ENCODE measurements at regions not wholly inside any gene's neighbourhood (a gene's known extent, or its start where the extent isn't known, plus 50 kb on each side); places are given as distances from the start of the nearest gene placed in this dataset.

DNA sequence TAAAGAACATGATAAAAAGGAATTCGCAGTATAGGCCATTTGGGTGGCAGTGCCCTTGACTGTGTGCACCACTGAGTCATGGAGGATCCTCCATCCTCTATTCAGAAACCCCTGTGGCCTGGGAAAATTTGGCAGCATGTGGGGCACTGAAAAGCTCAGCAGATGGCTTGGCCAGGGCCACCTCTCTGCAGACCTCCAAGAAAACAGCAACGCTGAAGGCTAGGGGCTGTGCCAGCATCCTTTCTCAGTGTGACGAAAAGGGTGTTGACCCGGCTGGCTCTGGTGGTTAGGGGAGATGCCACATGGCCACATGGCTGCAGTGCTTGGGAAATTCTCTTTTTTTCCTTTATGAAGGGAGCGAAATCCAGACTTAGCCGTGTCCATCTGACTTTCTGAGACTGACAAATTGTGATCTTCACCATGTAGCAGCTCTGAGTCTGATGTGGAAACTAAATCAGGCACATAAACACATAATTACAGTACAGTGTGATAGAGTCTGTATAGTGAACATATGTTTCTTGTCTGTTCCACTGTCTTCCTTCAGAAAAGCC lies 178.0 kb downstream of the KCTD12 start:
- H3K4me3 ChIP-seq (ENCODE audit: low read depth in 1 of 2, low read length in 2 of 2): no peak overlapping the region
- no peak overlapping the region for H3K9ac ChIP-seq (ENCODE audit: low read length)
- H3K27ac ChIP-seq (ENCODE audit: low read depth, low read length): no peak overlapping the region
- no peaks in the 10 kb centered on the region for H3K36me3 ChIP-seq (ENCODE audit: insufficient read depth, low read length)
- no peaks in the 10 kb centered on the region for H3K27me3 ChIP-seq (ENCODE audit: control insufficient read depth in 1 of 2, insufficient read depth in 2 of 2, low read length in 2 of 2)
- H3K4me1 ChIP-seq (ENCODE audit: insufficient read depth, low read length): peaks cover 23% of the 10 kb centered on the region
- no peaks in the 10 kb centered on the region for H3K9me3 ChIP-seq (ENCODE audit: low read length)

DNA sequence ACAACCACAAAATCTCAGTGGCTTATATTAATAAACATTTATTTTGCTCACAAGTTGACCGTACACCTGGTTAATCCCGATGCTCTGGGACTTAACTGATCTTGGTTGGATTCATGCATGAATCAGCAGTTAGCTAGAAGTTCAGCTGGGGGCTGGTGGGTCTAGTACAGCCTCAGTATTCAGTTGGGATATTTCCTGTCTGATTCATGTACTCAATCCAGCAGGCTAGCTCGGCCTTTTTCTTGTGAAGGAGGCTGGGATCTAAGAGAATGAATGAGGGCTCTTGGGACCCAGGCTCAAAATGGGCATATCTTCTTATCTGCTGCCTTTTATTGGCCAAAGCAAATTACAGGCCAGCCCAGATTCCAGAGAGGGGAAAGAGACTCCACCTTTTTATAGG lies 178.8 kb downstream of the KCTD12 start:
- no peaks in the 10 kb centered on the region for H3K27me3 ChIP-seq (ENCODE audit: control insufficient read depth in 1 of 2, insufficient read depth in 2 of 2, low read length in 2 of 2)
- H3K4me1 ChIP-seq (ENCODE audit: insufficient read depth, low read length): peaks cover 22% of the 10 kb centered on the region
- no peak overlapping the region for H3K4me3 ChIP-seq (ENCODE audit: low read depth in 1 of 2, low read length in 2 of 2)
- no peak overlapping the region for H3K9ac ChIP-seq (ENCODE audit: low read length)
- H3K27ac ChIP-seq (ENCODE audit: low read depth, low read length): no peak overlapping the region
- H3K36me3 ChIP-seq (ENCODE audit: insufficient read depth, low read length): no peaks in the 10 kb centered on the region
- no peaks in the 10 kb centered on the region for H3K9me3 ChIP-seq (ENCODE audit: low read length)

DNA sequence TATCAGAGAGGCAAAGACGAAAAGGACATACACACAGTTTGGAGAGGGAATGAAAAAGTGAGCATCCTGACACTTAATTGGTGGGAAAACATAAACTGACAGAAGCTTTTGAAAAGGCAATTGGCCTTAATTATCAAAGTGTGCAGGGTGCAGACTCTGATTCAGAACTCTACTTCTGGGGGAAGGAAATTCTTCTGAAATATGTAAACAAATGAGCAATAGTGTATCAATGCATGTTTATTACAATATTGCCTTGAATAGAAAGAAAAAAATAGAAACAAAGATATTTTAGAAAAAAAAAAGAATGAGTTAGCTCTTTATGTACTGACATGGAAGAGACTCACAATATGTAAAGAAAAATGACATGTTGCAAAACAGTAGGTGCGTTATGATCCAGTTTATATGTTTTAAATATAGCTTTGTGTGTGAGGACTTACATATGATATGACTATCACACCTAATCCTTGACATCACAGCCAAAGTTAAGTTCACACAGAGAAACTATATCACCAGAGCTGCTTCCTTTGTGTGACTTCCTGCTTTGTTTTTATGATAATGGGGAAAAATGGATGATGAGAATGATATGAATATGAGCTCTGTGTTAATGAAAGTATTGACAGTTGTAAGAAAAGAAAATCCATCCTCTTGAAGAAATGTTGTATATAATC lies 182.4 kb downstream of the KCTD12 start:
- no peaks in the 10 kb centered on the region for H3K4me1 ChIP-seq (ENCODE audit: insufficient read depth, low read length)
- no peak overlapping the region for H3K4me3 ChIP-seq (ENCODE audit: low read depth in 1 of 2, low read length in 2 of 2)
- no peaks in the 10 kb centered on the region for H3K27me3 ChIP-seq (ENCODE audit: control insufficient read depth in 1 of 2, insufficient read depth in 2 of 2, low read length in 2 of 2)
- H3K9ac ChIP-seq (ENCODE audit: low read length): no peak overlapping the region
- H3K27ac ChIP-seq (ENCODE audit: low read depth, low read length): no peak overlapping the region
- H3K9me3 ChIP-seq (ENCODE audit: low read length): no peaks in the 10 kb centered on the region
- H3K36me3 ChIP-seq (ENCODE audit: insufficient read depth, low read length): no peaks in the 10 kb centered on the region

DNA sequence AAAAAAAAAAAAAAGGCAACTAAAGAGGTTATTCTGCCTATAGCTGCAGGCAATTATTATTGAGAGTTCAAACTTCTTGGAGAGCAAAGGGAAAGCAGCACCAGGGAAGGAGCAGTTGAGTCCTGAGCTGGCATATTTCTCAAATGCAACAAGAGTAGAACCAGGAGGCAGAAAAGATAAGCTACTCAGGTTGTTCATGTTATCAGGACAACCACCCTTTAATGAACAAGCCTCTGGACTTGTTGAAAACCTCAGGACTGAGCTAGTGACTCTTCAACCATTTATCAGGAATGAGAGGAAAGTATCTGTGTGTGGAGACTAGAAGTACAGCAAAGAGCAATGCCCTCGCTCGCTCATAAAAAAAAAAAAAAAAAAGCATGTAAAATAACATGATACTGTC lies 183.0 kb downstream of the KCTD12 start:
- Histone ChIP-seq H3K9me3 (ENCODE audit: low read length) (no peaks in the 10 kb centered on the region), H3K4me3 (ENCODE audit: low read depth in 1 of 2, low read length in 2 of 2) (no peak overlapping the region), H3K27ac (ENCODE audit: low read depth, low read length) (no peak overlapping the region), H3K9ac (ENCODE audit: low read length) (no peak overlapping the region), H3K36me3 (ENCODE audit: insufficient read depth, low read length) (no peaks in the 10 kb centered on the region), H3K27me3 (ENCODE audit: control insufficient read depth in 1 of 2, insufficient read depth in 2 of 2, low read length in 2 of 2) (no peaks in the 10 kb centered on the region), H3K4me1 (ENCODE audit: insufficient read depth, low read length) (no peaks in the 10 kb centered on the region)

DNA sequence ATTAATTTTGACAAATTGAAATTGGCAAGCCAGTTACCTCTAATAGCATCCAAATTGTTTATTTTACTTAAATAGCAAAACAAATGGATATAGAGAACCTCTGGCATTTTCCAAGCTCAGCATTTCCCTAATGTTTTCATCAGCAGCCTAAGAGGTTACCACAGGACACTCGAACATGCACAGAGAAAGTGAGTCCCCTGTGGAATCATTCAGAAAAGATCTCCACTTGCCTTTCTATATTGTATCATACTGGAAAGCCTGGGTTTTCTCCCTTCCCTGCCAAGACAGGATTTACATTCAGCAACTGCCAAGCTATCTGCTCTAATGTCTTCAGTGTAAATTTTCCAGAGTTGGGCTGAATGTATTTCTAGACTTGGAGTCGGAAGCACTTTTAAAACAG lies 188.9 kb downstream of the KCTD12 start:
- Histone ChIP-seq H3K36me3 (ENCODE audit: insufficient read depth, low read length) (no peaks in the 10 kb centered on the region), H3K4me1 (ENCODE audit: insufficient read depth, low read length) (peaks cover 8% of the 10 kb centered on the region), H3K27me3 (ENCODE audit: control insufficient read depth in 1 of 2, insufficient read depth in 2 of 2, low read length in 2 of 2) (no peaks in the 10 kb centered on the region), H3K4me3 (ENCODE audit: low read depth in 1 of 2, low read length in 2 of 2) (no peak overlapping the region), H3K9me3 (ENCODE audit: low read length) (no peaks in the 10 kb centered on the region), H3K9ac (ENCODE audit: low read length) (no peak overlapping the region), H3K27ac (ENCODE audit: low read depth, low read length) (no peak overlapping the region)

DNA sequence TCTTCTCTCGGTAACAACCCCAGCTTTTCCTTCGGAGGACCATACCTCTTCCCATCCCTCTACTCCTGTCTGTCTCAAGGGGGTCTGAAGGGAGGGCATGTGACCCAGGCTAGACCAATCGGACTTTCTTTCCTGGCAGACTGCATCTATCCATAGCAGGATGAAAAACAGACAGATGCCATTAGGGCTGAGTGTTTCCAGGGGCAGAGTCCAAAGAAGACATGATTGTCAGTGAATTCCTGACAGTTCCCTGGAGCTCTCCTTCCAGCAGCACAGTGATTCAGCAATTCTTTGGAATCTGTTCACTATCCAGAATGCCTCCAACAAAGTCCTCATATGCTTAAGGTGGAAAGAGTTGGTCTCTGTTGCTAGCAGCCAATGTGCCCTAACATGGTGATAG lies 189.8 kb downstream of the KCTD12 start:
- H3K27ac ChIP-seq (ENCODE audit: low read depth, low read length): no peak overlapping the region
- no peak overlapping the region for H3K9ac ChIP-seq (ENCODE audit: low read length)
- H3K9me3 ChIP-seq (ENCODE audit: low read length): no peaks in the 10 kb centered on the region
- H3K4me1 ChIP-seq (ENCODE audit: insufficient read depth, low read length): peaks cover 8% of the 10 kb centered on the region
- no peaks in the 10 kb centered on the region for H3K36me3 ChIP-seq (ENCODE audit: insufficient read depth, low read length)
- no peaks in the 10 kb centered on the region for H3K27me3 ChIP-seq (ENCODE audit: control insufficient read depth in 1 of 2, insufficient read depth in 2 of 2, low read length in 2 of 2)
- H3K4me3 ChIP-seq (ENCODE audit: low read depth in 1 of 2, low read length in 2 of 2): no peak overlapping the region

DNA sequence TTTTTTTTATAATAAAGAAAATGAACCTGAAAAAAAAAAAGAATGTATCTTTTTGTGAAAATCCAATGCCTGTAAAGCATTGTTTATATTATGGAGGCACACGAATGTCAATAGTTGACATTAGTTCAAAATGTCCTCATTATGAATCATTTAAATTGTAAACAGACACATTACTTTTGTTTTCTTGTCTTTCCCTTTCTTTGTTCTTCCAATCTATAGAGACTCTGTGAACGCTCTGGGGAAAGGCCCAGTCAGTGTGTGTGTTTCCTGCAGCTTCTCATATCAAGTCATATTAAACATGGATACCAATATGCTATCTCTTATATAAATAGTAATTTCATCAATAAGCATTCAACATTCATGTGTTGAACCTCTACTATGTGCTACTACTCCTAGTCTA lies 193.1 kb downstream of the KCTD12 start:
- no peaks in the 10 kb centered on the region for H3K27me3 ChIP-seq (ENCODE audit: control insufficient read depth in 1 of 2, insufficient read depth in 2 of 2, low read length in 2 of 2)
- H3K36me3 ChIP-seq (ENCODE audit: insufficient read depth, low read length): no peaks in the 10 kb centered on the region
- no peak overlapping the region for H3K9ac ChIP-seq (ENCODE audit: low read length)
- H3K27ac ChIP-seq (ENCODE audit: low read depth, low read length): no peak overlapping the region
- no peak overlapping the region for H3K4me3 ChIP-seq (ENCODE audit: low read depth in 1 of 2, low read length in 2 of 2)
- peaks cover 8% of the 10 kb centered on the region for H3K4me1 ChIP-seq (ENCODE audit: insufficient read depth, low read length)
- H3K9me3 ChIP-seq (ENCODE audit: low read length): no peaks in the 10 kb centered on the region

DNA sequence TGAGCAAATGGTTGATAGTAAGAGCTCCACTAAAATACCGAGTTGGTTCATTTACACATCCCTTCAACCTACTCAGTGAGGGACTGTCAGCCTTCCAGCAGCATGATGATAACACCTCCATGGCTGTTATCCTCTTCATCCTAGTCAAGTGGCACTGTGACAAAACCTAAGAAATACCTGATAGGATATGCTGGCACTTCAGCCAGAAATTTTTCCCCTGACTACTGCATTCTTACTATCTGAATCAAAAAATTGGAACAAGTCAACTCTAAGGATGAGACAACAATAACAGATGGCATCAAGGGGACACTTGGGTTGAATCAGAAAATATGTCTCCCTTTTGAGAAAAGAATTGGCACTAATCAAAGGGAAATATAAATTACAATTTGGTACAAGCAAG lies 193.9 kb downstream of the KCTD12 start:
- Histone ChIP-seq H3K9ac (ENCODE audit: low read length) (no peak overlapping the region), H3K9me3 (ENCODE audit: low read length) (no peaks in the 10 kb centered on the region), H3K4me3 (ENCODE audit: low read depth in 1 of 2, low read length in 2 of 2) (no peak overlapping the region), H3K36me3 (ENCODE audit: insufficient read depth, low read length) (no peaks in the 10 kb centered on the region), H3K27me3 (ENCODE audit: control insufficient read depth in 1 of 2, insufficient read depth in 2 of 2, low read length in 2 of 2) (no peaks in the 10 kb centered on the region), H3K4me1 (ENCODE audit: insufficient read depth, low read length) (peaks cover 8% of the 10 kb centered on the region), H3K27ac (ENCODE audit: low read depth, low read length) (no peak overlapping the region)

DNA sequence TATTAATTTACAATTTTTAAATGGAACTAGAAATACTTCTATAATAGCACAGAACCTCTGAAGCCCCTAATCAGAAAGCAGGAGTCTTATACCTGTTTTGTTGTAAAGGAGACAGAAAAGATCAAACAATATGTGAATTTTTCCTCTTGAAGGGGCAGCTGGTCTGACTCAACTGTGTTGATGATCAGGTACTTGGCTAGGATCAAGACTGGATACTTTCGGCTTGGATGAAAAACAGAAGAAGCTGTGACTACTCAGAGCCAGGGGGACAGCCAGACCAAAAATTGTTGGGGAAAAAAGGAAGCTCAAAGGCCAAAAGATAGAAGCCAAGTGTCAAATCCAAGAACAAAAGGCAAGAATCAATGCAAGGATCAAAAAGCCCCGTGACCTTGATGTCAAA lies 195.6 kb downstream of the KCTD12 start:
- no peaks in the 10 kb centered on the region for H3K4me1 ChIP-seq (ENCODE audit: insufficient read depth, low read length)

DNA sequence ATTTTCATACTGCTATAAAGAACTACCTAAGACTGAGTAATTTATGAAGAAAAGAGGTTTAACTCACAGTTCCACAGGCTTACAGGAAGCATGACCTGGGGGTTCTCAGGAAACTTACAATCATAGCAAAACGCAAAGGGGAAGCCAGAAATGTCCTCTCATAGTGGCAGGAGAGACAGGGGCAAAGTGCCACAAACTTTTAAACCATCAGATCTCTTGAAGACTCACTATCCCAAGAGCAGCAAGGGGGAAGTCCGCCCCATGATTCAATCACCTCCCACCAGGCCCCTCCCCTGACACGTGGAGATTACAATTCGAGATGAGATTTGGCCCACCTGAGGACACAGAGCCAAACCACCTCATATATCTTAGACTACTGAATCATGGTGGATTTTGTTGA lies 198.7 kb downstream of the KCTD12 start:
- Histone ChIP-seq H3K27ac (ENCODE audit: low read depth, low read length) (no peak overlapping the region), H3K9me3 (ENCODE audit: low read length) (no peaks in the 10 kb centered on the region), H3K4me1 (ENCODE audit: insufficient read depth, low read length) (peaks cover 20% of the 10 kb centered on the region), H3K9ac (ENCODE audit: low read length) (no peak overlapping the region), H3K36me3 (ENCODE audit: insufficient read depth, low read length) (no peaks in the 10 kb centered on the region), H3K4me3 (ENCODE audit: low read depth in 1 of 2, low read length in 2 of 2) (no peak overlapping the region), H3K27me3 (ENCODE audit: control insufficient read depth in 1 of 2, insufficient read depth in 2 of 2, low read length in 2 of 2) (no peaks in the 10 kb centered on the region)

More for the DNA sequence above, 195.6 kb downstream of the KCTD12 start:
- Histone ChIP-seq H3K9me3 (ENCODE audit: low read length) (no peaks in the 10 kb centered on the region), H3K27me3 (ENCODE audit: control insufficient read depth in 1 of 2, insufficient read depth in 2 of 2, low read length in 2 of 2) (no peaks in the 10 kb centered on the region), H3K4me3 (ENCODE audit: low read depth in 1 of 2, low read length in 2 of 2) (no peak overlapping the region), H3K36me3 (ENCODE audit: insufficient read depth, low read length) (no peaks in the 10 kb centered on the region), H3K9ac (ENCODE audit: low read length) (no peak overlapping the region), H3K27ac (ENCODE audit: low read depth, low read length) (no peak overlapping the region)

DNA sequence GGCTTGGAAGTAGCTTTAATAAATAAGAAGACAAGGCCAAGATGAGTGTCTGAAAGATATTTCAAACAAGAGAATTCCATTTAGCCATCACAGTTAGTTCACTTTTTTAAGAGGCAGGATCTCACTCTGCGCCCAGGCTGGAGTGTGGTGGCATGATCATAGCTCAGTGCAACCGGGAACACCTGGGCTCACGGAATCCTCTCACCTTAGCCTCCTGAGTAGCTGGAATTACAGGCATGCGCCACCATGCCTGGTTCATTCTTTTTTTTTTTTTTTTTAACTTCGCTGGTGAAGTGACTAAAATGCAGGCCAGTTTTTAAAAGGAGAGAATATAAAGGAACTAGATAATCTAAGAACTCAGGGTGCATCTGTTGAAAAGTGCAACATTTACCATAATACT lies 200.3 kb downstream of the KCTD12 start:
- no peak overlapping the region for H3K4me3 ChIP-seq (ENCODE audit: low read depth in 1 of 2, low read length in 2 of 2)
- no peaks in the 10 kb centered on the region for H3K36me3 ChIP-seq (ENCODE audit: insufficient read depth, low read length)
- no peaks in the 10 kb centered on the region for H3K27me3 ChIP-seq (ENCODE audit: control insufficient read depth in 1 of 2, insufficient read depth in 2 of 2, low read length in 2 of 2)
- H3K9me3 ChIP-seq (ENCODE audit: low read length): no peaks in the 10 kb centered on the region
- no peak overlapping the region for H3K9ac ChIP-seq (ENCODE audit: low read length)
- peaks cover 20% of the 10 kb centered on the region for H3K4me1 ChIP-seq (ENCODE audit: insufficient read depth, low read length)
- H3K27ac ChIP-seq (ENCODE audit: low read depth, low read length): no peak overlapping the region

DNA sequence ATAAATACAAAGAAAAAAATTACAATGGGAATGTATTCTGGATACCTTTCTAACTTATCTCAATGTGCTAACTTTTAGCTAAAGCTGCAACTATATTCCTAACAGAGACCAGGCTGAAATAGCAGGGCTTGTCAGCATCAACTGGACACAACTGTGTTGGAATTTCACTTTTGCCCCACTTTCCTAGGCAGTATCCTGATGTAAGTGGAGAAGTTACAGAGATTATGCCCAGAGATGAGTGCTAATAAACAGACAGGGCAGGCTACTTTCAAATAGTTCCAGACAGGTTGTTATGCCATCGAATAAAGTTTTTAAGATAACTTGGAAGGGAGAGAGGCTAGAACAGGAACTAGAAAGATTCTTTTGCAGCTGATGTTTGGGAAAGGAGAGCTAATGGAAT lies 201.9 kb downstream of the KCTD12 start:
- no peak overlapping the region for H3K9ac ChIP-seq (ENCODE audit: low read length)
- H3K27me3 ChIP-seq (ENCODE audit: control insufficient read depth in 1 of 2, insufficient read depth in 2 of 2, low read length in 2 of 2): no peaks in the 10 kb centered on the region
- no peaks in the 10 kb centered on the region for H3K36me3 ChIP-seq (ENCODE audit: insufficient read depth, low read length)
- H3K27ac ChIP-seq (ENCODE audit: low read depth, low read length): no peak overlapping the region
- H3K4me3 ChIP-seq (ENCODE audit: low read depth in 1 of 2, low read length in 2 of 2): no peak overlapping the region
- no peaks in the 10 kb centered on the region for H3K9me3 ChIP-seq (ENCODE audit: low read length)
- peaks cover 20% of the 10 kb centered on the region for H3K4me1 ChIP-seq (ENCODE audit: insufficient read depth, low read length)
